ENCODE measurements at regions not wholly inside any gene's neighbourhood (a gene's known extent, or its start where the extent isn't known, plus 50 kb on each side); places are given as distances from the start of the nearest gene placed in this dataset.

GRCh38 chr6:81237226-81237625 is 515.3 kb downstream of the TENT5A start:
- TF ChIP-seq EHMT2 (IDR thresholded peaks at IDR 0.05; ENCODE audit: low read depth) = no peak
- no peak for TF ChIP-seq CTCF (IDR thresholded peaks at IDR 0.05)
- TF ChIP-seq NFE2L2 (conservative IDR thresholded peaks at IDR 0.05; ENCODE audit: low read length) = no peak
- TF ChIP-seq ZSCAN20 (CRISPR knock-in tag; IDR thresholded peaks at IDR 0.05) = no peak
- TF ChIP-seq RAD21 (conservative IDR thresholded peaks at IDR 0.05 in 1 of 2, IDR thresholded peaks at IDR 0.05 in 1 of 2) = no peak
- no peak for TF ChIP-seq POLR2A (IDR thresholded peaks at IDR 0.05; ENCODE audit: low read length)
